Sigmoid colon (tissue), 6 donors: ENCODE measurements at regions not wholly inside any gene's neighbourhood (a gene's known extent, or its start where the extent isn't known, plus 50 kb on each side); places are given as distances from the start of the nearest gene placed in this dataset.

ENCODE experiments used
- DNase-seq: peaks from one replicate; pipeline ENCODE4 v3.0.0-alpha.2; 2019
- H3K27ac ChIP-seq, 4 donors: fragments of 200-600 bp; sonication (generic); one replicate each; pipeline ENCODE4 v1.5.1; 2016 to 2019; ENCODE audit warnings: mild to moderate bottlenecking in 1 of 4
- H3K27me3 ChIP-seq, 3 donors: fragments of 200-600 bp; sonication (generic); one replicate each; pipeline ENCODE4 v1.5.1; 2019; ENCODE audit warnings: mild to moderate bottlenecking in 1 of 3
- H3K36me3 ChIP-seq, 4 donors: fragments of 200-600 bp; sonication (generic); one replicate each; pipeline ENCODE4 v1.5.1; 2016 to 2019
- H3K4me1 ChIP-seq, 4 donors: fragments of 200-600 bp; sonication (generic); one replicate each; pipeline ENCODE4 v1.5.1; 2017 to 2019
- H3K4me3 ChIP-seq, 4 donors: fragments of 200-600 bp; sonication (generic); one replicate each; pipeline ENCODE4 v1.5.1; 2017 to 2019; ENCODE audit warnings: mild to moderate bottlenecking in 2 of 4, moderate library complexity in 1 of 4
- H3K9me3 ChIP-seq, 4 donors: fragments of 200-600 bp in 3 of 4; sonication (generic) in 3 of 4; one replicate each; pipeline versions ENCODE4 v1.5.1 to v1.6.1; 2013 to 2019
- CTCF ChIP-seq, 4 experiments: fragments of 450-650 bp in 3 of 4; fragments of 200-600 bp in 1 of 4; IDR thresholded peaks; one replicate each; pipeline ENCODE4 v1.5.1; 2016 to 2019; ENCODE audit warnings: antibody characterized with exemption in 4 of 4, mild to moderate bottlenecking in 3 of 4, moderate library complexity in 2 of 4
- EP300 ChIP-seq, 4 donors: sonication (generic); formaldehyde crosslinking; IDR thresholded peaks; one replicate each; pipeline ENCODE4 v1.6.1; 2017; ENCODE audit warnings: antibody characterized with exemption in 4 of 4
- POLR2A ChIP-seq, 2 donors: fragments of 450-650 bp; IDR thresholded peaks; one replicate each; pipeline ENCODE4 v1.6.1; 2016; ENCODE audit warnings: antibody characterized with exemption in 2 of 2, mild to moderate bottlenecking in 2 of 2, moderate library complexity in 2 of 2
- POLR2AphosphoS5 ChIP-seq, 4 donors: sonication (generic); formaldehyde crosslinking; IDR thresholded peaks; one replicate each; pipeline ENCODE4 v1.6.1; 2017; ENCODE audit warnings: antibody characterized with exemption in 4 of 4
- WGBS, 2 donors: extraction: QIAGEN DNeasy Blood & Tissue Kit; methylation state at CpG; one replicate each; pipeline ENCODE4 v1.1.7; 2013; 5-methylcytosine and 5-hydroxymethylcytosine counted together
- intact Hi-C: fragments of 100-400 bp; cut with DNase I; formaldehyde crosslinking; loops from one replicate; pipeline ENCODE4 v1.15.1; 2023
- donor health status: healthy with polysubstance abuse.
- donor health status: healthy.

DNA sequence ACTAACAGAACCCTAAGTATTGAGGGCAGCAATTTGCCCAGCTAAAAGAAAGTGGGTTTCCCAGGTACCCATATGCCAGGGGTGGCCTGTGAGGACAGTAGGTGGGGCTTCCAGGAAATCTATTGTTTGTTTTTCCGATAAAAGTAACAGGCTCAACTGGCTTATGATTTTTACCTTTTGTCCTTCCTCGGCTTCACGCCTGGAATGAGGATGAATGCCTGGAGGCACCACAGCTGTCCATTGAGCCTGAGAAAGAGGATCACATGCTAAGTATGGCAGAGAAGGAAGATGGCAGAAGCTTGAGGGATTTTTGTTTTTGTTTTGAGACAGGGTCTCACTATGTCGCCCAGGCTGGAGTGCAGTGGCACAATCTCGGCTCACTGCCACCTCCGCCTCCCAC is 84.1 kb downstream of the KLF4 start:
- H3K9me3 ChIP-seq = no peaks in the 10 kb centered on the region
- no peaks in the 10 kb centered on the region for H3K4me1 ChIP-seq
- TF ChIP-seq POLR2A (IDR thresholded peaks at IDR 0.05) = no peak
- no peak for TF ChIP-seq POLR2AphosphoS5 (IDR thresholded peaks at IDR 0.05)
- TF ChIP-seq CTCF (IDR thresholded peaks at IDR 0.05) = no peak
- no peak for TF ChIP-seq EP300 (IDR thresholded peaks at IDR 0.05)
- DNase-seq = no peak
- intact Hi-C loops = no loop called here
- H3K4me3 ChIP-seq = no peak overlapping the region
- 95 to 97% methylated on average over 6 of the region's 6 CpGs for WGBS, 2 donors
- H3K27me3 ChIP-seq = no peaks in the 10 kb centered on the region
- no peak overlapping the region for H3K27ac ChIP-seq
- no peaks in the 10 kb centered on the region for H3K36me3 ChIP-seq

DNA sequence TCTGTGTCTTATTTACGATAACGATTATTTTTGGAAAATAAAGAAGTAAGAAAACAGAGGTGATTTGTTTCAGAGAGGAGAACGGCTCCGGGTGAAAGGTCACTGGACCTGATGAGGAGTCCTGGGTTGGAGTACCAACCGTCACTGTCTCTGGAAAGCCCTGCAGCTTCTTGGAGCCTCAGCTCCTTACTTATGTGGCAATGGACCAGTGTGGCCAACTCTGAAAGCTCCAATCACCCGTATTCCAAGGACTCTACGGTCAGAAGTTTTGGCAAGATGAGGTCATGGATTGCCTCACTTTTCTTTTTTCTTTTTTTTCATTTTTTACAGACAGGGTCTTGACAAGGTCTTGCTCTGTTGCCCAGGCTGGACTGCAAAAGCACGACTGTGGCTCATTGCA is 84.8 kb downstream of the KLF4 start:
- no peak for TF ChIP-seq POLR2A (IDR thresholded peaks at IDR 0.05)
- TF ChIP-seq POLR2AphosphoS5 (IDR thresholded peaks at IDR 0.05) = no peak
- TF ChIP-seq EP300 (IDR thresholded peaks at IDR 0.05) = no peak
- TF ChIP-seq CTCF (IDR thresholded peaks at IDR 0.05) = no peak
- Histone ChIP-seq H3K4me1 (no peaks in the 10 kb centered on the region), H3K4me3 (no peak overlapping the region), H3K9me3 (no peaks in the 10 kb centered on the region), H3K27me3 (no peaks in the 10 kb centered on the region), H3K27ac (no peak overlapping the region), H3K36me3 (no peaks in the 10 kb centered on the region)
- no peak for DNase-seq
- intact Hi-C loops = no loop called here
- WGBS, 2 donors = 85 to 87% methylated on average over 8 of the region's 8 CpGs

DNA sequence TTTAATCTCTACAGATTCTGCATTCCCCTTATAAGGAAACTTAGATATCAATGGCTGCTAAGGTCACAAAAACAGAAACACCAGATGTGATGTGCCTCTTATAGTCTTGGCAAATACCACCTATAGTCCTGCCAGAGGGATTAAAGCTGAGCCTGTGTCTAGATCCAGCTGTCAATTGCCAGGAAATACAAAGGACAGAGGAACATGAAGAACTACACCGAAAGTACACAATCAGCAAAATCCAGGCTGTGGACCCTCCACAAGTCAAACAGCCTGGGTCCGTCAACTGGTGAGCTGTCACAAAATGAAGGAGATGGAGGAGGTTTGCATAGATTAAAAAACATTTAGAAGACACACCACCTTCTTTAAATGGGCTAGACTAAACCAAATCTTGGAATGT is 85.4 kb downstream of the KLF4 start:
- Histone ChIP-seq H3K4me3 (no peak overlapping the region), H3K9me3 (no peaks in the 10 kb centered on the region), H3K27ac (no peak overlapping the region), H3K27me3 (no peaks in the 10 kb centered on the region), H3K36me3 (no peaks in the 10 kb centered on the region), H3K4me1 (no peaks in the 10 kb centered on the region)
- WGBS, 2 donors = 62 to 90% methylated on average over 2 of the region's 2 CpGs
- intact Hi-C loops = no loop called here
- TF ChIP-seq CTCF (IDR thresholded peaks at IDR 0.05) = no peak
- TF ChIP-seq POLR2A (IDR thresholded peaks at IDR 0.05) = no peak
- no peak for TF ChIP-seq EP300 (IDR thresholded peaks at IDR 0.05)
- no peak for TF ChIP-seq POLR2AphosphoS5 (IDR thresholded peaks at IDR 0.05)
- no peak for DNase-seq

- DNase-seq = no peak
- TF ChIP-seq POLR2AphosphoS5 (IDR thresholded peaks at IDR 0.05) (no peak), EP300 (IDR thresholded peaks at IDR 0.05) (no peak), POLR2A (IDR thresholded peaks at IDR 0.05) (no peak), CTCF (IDR thresholded peaks at IDR 0.05) (no peak)
- Histone ChIP-seq H3K36me3 (no peaks in the 10 kb centered on the region), H3K4me1 (no peaks in the 10 kb centered on the region), H3K27me3 (no peaks in the 10 kb centered on the region), H3K4me3 (no peak overlapping the region), H3K27ac (no peak overlapping the region), H3K9me3 (no peaks in the 10 kb centered on the region)
- intact Hi-C loops = no loop called here
- WGBS, 2 donors = 72 to 75% methylated on average over 12 of the region's 12 CpGs
Measured at GRCh38 chr9:107397076-107398044, 92.2 kb downstream of the KLF4 start.
